H9 (cell line): ENCODE measurements at regions not wholly inside any gene's neighbourhood (a gene's known extent, or its start where the extent isn't known, plus 50 kb on each side); places are given as distances from the start of the nearest gene placed in this dataset.

Experiments used
- DNase-seq: peaks from one replicate; pipeline ENCODE4 v3.0.0-alpha.2; 2017
- H2AFZ ChIP-seq: one replicate; pipeline ENCODE4 v1.6.1; 2013; ENCODE audit warnings: mild to moderate bottlenecking, low read length, control low read depth, moderate library complexity
- H2AK5ac ChIP-seq: 2 replicates; pipeline ENCODE4 v1.6.1; 2013; ENCODE audit warnings: low read length, control low read depth, mixed read lengths; ENCODE audit not compliant: insufficient read length
- H2BK120ac ChIP-seq: one replicate; pipeline ENCODE4 v1.6.1; 2013; ENCODE audit warnings: low read depth, mild to moderate bottlenecking, low read length, control low read depth, inconsistent platforms; ENCODE audit not compliant: poor library complexity, severe bottlenecking
- H2BK12ac ChIP-seq: 2 replicates; pipeline ENCODE4 v1.6.1; 2013; ENCODE audit warnings: low read length, control low read depth, mixed read lengths, low read depth; ENCODE audit not compliant: insufficient read length
- H2BK15ac ChIP-seq: 2 replicates; pipeline ENCODE4 v1.6.1; 2013; ENCODE audit warnings: low read depth, low read length, control low read depth
- H2BK20ac ChIP-seq: one replicate; pipeline ENCODE4 v1.6.1; 2013; ENCODE audit warnings: low read depth, mild to moderate bottlenecking, low read length, control low read depth, inconsistent platforms; ENCODE audit not compliant: poor library complexity, severe bottlenecking
- H2BK5ac ChIP-seq: 2 replicates; pipeline ENCODE4 v1.6.1; 2013; ENCODE audit warnings: low read length, control low read depth, mixed read lengths; ENCODE audit not compliant: insufficient read length
- H3K14ac ChIP-seq: 2 replicates; pipeline ENCODE4 v1.6.1; 2013; ENCODE audit warnings: low read length, control low read depth; ENCODE audit not compliant: insufficient read depth
- H3K18ac ChIP-seq: 2 replicates; pipeline ENCODE4 v1.6.1; 2013; ENCODE audit warnings: low read depth, mild to moderate bottlenecking, mixed read lengths, low read length, control low read depth; ENCODE audit not compliant: insufficient read length
- H3K23ac ChIP-seq: 2 replicates; pipeline ENCODE4 v1.6.1; 2013; ENCODE audit warnings: low read length, control low read depth, mixed read lengths, low read depth; ENCODE audit not compliant: insufficient read length
- H3K23me2 ChIP-seq: 2 replicates; pipeline ENCODE4 v1.6.1; 2013; ENCODE audit warnings: low read depth, mild to moderate bottlenecking, mixed read lengths, low read length, control low read depth; ENCODE audit not compliant: insufficient read length, poor library complexity, severe bottlenecking
- H3K27ac ChIP-seq: 2 replicates; pipeline ENCODE4 v1.5.1; 2013; ENCODE audit warnings: low read length, control low read depth, mixed read lengths, low read depth; ENCODE audit not compliant: insufficient read length
- H3K27me3 ChIP-seq: 2 replicates; pipeline ENCODE4 v1.6.1; 2013; ENCODE audit warnings: low read length, control low read depth, inconsistent platforms; ENCODE audit not compliant: insufficient read depth
- H3K4ac ChIP-seq: 2 replicates; pipeline ENCODE4 v1.6.1; 2013; ENCODE audit warnings: low read depth, mild to moderate bottlenecking, control low read depth, inconsistent platforms, low read length, moderate library complexity
- H3K4me1 ChIP-seq: 2 replicates; pipeline ENCODE4 v1.6.1; 2013; ENCODE audit warnings: low read length, control low read depth, inconsistent platforms; ENCODE audit not compliant: insufficient read depth
- H3K4me2 ChIP-seq: 2 replicates; pipeline ENCODE4 v1.6.1; 2013; ENCODE audit warnings: low read length, control low read depth, mixed read lengths; ENCODE audit not compliant: insufficient read length, insufficient read depth
- H3K56ac ChIP-seq: 2 replicates; pipeline ENCODE4 v1.6.1; 2013; ENCODE audit warnings: low read depth, mild to moderate bottlenecking, mixed read lengths, low read length, control low read depth; ENCODE audit not compliant: insufficient read length
- H3K79me1 ChIP-seq: 2 replicates; pipeline ENCODE4 v1.6.1; 2013; ENCODE audit warnings: low read depth, mild to moderate bottlenecking, moderate library complexity, low read length, control low read depth, inconsistent platforms; ENCODE audit not compliant: insufficient read depth, poor library complexity, severe bottlenecking
- H3K79me2 ChIP-seq: 2 replicates; pipeline ENCODE4 v1.6.1; 2013; ENCODE audit warnings: low read length, control low read depth, inconsistent platforms; ENCODE audit not compliant: insufficient read depth
- H3K9ac ChIP-seq: 2 replicates; pipeline ENCODE4 v1.6.1; 2013; ENCODE audit warnings: low read length, control low read depth, mixed read lengths; ENCODE audit not compliant: insufficient read length; ENCODE audit errors: extremely low read depth
- H3K9me3 ChIP-seq: one replicate; pipeline ENCODE4 v1.6.1; 2013; ENCODE audit warnings: low read depth, low read length, inconsistent platforms; ENCODE audit not compliant: control insufficient read depth
- H3T11ph ChIP-seq: one replicate; pipeline ENCODE4 v1.6.1; 2013; ENCODE audit warnings: mild to moderate bottlenecking, low read length, control low read depth, inconsistent platforms
- H4K20me1 ChIP-seq: one replicate; pipeline ENCODE4 v1.6.1; 2013; ENCODE audit not compliant: control insufficient read depth, insufficient read length, insufficient read depth
- H4K5ac ChIP-seq: 2 replicates; pipeline ENCODE4 v1.6.1; 2013; ENCODE audit warnings: low read depth, mild to moderate bottlenecking, mixed read lengths, low read length, control low read depth; ENCODE audit not compliant: insufficient read length
- H4K8ac ChIP-seq: replicated peaks from 2 replicates; pipeline ENCODE4 v1.6.1; 2013; ENCODE audit warnings: low read length, control low read depth, mixed read lengths, low read depth; ENCODE audit not compliant: insufficient read length
- H4K91ac ChIP-seq: 2 replicates; pipeline ENCODE4 v1.6.1; 2013; ENCODE audit warnings: low read depth, mild to moderate bottlenecking, moderate library complexity, mixed read lengths, low read length, control low read depth; ENCODE audit not compliant: insufficient read length
- H3K27ac Mint-ChIP-seq, 3 experiments: 2 replicates in 2 of 3; 3 replicates in 1 of 3; pipeline ENCODE4 v1.8.0; 2020 to 2021; ENCODE audit warnings: mixed read lengths in 3 of 3, mild to moderate bottlenecking in 1 of 3, moderate library complexity in 1 of 3
- H3K27me3 Mint-ChIP-seq: 2 replicates; pipeline ENCODE4 v1.8.0; 2021; ENCODE audit warnings: low read depth, mild to moderate bottlenecking, moderate library complexity, mixed read lengths
- H3K36me3 Mint-ChIP-seq, 3 experiments: 2 replicates in 2 of 3; 3 replicates in 1 of 3; pipeline ENCODE4 v1.8.0; 2020 to 2021; ENCODE audit warnings: low read depth in 3 of 3, mixed read lengths in 3 of 3; ENCODE audit not compliant: insufficient read depth in 1 of 3
- H3K4me1 Mint-ChIP-seq, 2 experiments: 2 replicates each; pipeline ENCODE4 v1.8.0; 2020; ENCODE audit warnings: mixed read lengths in 2 of 2
- H3K4me3 Mint-ChIP-seq, 2 experiments: 2 replicates in 1 of 2; 3 replicates in 1 of 2; pipeline ENCODE4 v1.8.0; 2020 to 2021; ENCODE audit warnings: mild to moderate bottlenecking in 2 of 2, mixed read lengths in 2 of 2, moderate library complexity in 1 of 2
- H3K9me3 Mint-ChIP-seq, 2 experiments: 2 replicates in 1 of 2; 3 replicates in 1 of 2; pipeline ENCODE4 v1.8.0; 2020; ENCODE audit warnings: mild to moderate bottlenecking in 2 of 2, mixed read lengths in 2 of 2, moderate library complexity in 1 of 2
- WGBS: extraction: QIAGEN DNeasy Blood & Tissue Kit; methylation state at CpG from one replicate; pipeline ENCODE4 v1.1.7; 2013; ENCODE audit warnings: missing lambda C conversion rate, low lambda C conversion rate, mixed read lengths; ENCODE audit not compliant: insufficient read length; ENCODE audit errors: extremely low coverage; 5-methylcytosine and 5-hydroxymethylcytosine counted together
- TF ChIP-seq, protein P1 (sequence below): fragments of 200-600 bp; sonication (generic); conservative IDR thresholded peaks from 3 replicates; pipeline ENCODE4 v1.8.0; 2021; ENCODE audit warnings: antibody characterized with exemption, mild to moderate bottlenecking

GRCh38 chr7:130222-130572 lies 62.2 kb upstream of the FAM20C start:
- H3K56ac ChIP-seq = no peak overlapping the region
- no peak overlapping the region for H2AK5ac ChIP-seq
- H3K9me3 ChIP-seq = no peaks in the 10 kb centered on the region
- H3K79me1 ChIP-seq = no peaks in the 10 kb centered on the region
- no peak overlapping the region for H4K5ac ChIP-seq
- Mint-ChIP-seq H3K4me3 (no peak overlapping the region), H3K27ac (no peak overlapping the region), H3K4me1 (peaks cover 3 to 7% of the 10 kb centered on the region in 2 experiments; a peak in 1 of 4 replicates), H3K9me3 (no peaks in the 10 kb centered on the region), H3K36me3 (no peaks in the 10 kb centered on the region), H3K27me3 (peaks cover 9% of the 10 kb centered on the region)
- H3K4ac ChIP-seq = no peak overlapping the region
- no peak overlapping the region for H4K91ac ChIP-seq
- H2BK12ac ChIP-seq = no peak overlapping the region
- H3K18ac ChIP-seq = no peak overlapping the region
- no peaks in the 10 kb centered on the region for H3K79me2 ChIP-seq
- H3K4me1 ChIP-seq = no peaks in the 10 kb centered on the region; the same call in 1 of the 2 replicates
- no peak overlapping the region for H3T11ph ChIP-seq
- H3K9ac ChIP-seq = no peak overlapping the region
- no peak for DNase-seq
- no peak overlapping the region for H2BK5ac ChIP-seq
- no peak overlapping the region for H2BK20ac ChIP-seq
- H4K20me1 ChIP-seq = no peaks in the 10 kb centered on the region
- no peak overlapping the region for H2AFZ ChIP-seq
- no peak overlapping the region for H2BK120ac ChIP-seq
- TF ChIP-seq, protein P1, sequence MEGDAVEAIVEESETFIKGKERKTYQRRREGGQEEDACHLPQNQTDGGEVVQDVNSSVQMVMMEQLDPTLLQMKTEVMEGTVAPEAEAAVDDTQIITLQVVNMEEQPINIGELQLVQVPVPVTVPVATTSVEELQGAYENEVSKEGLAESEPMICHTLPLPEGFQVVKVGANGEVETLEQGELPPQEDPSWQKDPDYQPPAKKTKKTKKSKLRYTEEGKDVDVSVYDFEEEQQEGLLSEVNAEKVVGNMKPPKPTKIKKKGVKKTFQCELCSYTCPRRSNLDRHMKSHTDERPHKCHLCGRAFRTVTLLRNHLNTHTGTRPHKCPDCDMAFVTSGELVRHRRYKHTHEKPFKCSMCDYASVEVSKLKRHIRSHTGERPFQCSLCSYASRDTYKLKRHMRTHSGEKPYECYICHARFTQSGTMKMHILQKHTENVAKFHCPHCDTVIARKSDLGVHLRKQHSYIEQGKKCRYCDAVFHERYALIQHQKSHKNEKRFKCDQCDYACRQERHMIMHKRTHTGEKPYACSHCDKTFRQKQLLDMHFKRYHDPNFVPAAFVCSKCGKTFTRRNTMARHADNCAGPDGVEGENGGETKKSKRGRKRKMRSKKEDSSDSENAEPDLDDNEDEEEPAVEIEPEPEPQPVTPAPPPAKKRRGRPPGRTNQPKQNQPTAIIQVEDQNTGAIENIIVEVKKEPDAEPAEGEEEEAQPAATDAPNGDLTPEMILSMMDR = no peak
- H3K23ac ChIP-seq = no peak overlapping the region
- peaks cover 2% of the 10 kb centered on the region for H3K23me2 ChIP-seq
- H2BK15ac ChIP-seq = no peak overlapping the region
- WGBS = no CpG with 5 or more reads among the region's 7 CpGs
- no peak overlapping the region for H4K8ac ChIP-seq
- no peaks in the 10 kb centered on the region for H3K27me3 ChIP-seq
- H3K14ac ChIP-seq = no peak overlapping the region
- no peak overlapping the region for H3K27ac ChIP-seq
- no peak overlapping the region for H3K4me2 ChIP-seq
